PC-3 (cell line): ENCODE measurements at regions not wholly inside any gene's neighbourhood (a gene's known extent, or its start where the extent isn't known, plus 50 kb on each side); places are given as distances from the start of the nearest gene placed in this dataset.

ENCODE experiments used
- ATAC-seq: fragments of 200-7000 bp; cut with Tn5 transposase; 2 replicates; pipeline ENCODE4 v1.9.1; 2020; ENCODE audit warnings: mild to moderate bottlenecking, moderate library complexity
- BruUV-seq: library from RNA; stranded (reverse); fragments of 400-500 nt; replicated peaks from 2 replicates; lab custom pipeline; 2021; lab: Mats Ljungman, UMichigan
- CTCF ChIA-PET: fragments of 300-600 bp; sonication (Branson Sonifier 250); formaldehyde crosslinking; loops from one replicate; lab custom pipeline; 2022; ENCODE audit warnings: antibody characterized with exemption; lab: Charles Lee
- POLR2A ChIA-PET: fragments of 300-600 bp; sonication (Branson Sonifier 250); formaldehyde crosslinking; loops from one replicate; lab custom pipeline; 2022; ENCODE audit warnings: antibody characterized with exemption; ENCODE audit not compliant: unreplicated experiment; lab: Charles Lee
- DNase-seq: peaks from one replicate; pipeline ENCODE4 v3.0.0-alpha.2; 2015
- H2AFZ ChIP-seq: fragments of 300-600 bp; sonication (generic); 2 replicates; pipeline ENCODE4 v1.6.0; 2016; ENCODE audit warnings: antibody characterized with exemption, low read length
- H3F3A ChIP-seq: fragments of 300-600 bp; sonication (generic); one replicate; pipeline ENCODE4 v1.6.0; 2017; ENCODE audit warnings: antibody characterized with exemption, low read length, control low read depth, mild to moderate bottlenecking; ENCODE audit not compliant: unreplicated experiment
- H3K27ac ChIP-seq: fragments of 300-600 bp; sonication (generic); 2 replicates; pipeline ENCODE4 v1.5.1; 2016; ENCODE audit warnings: mild to moderate bottlenecking, low read length
- H3K27me3 ChIP-seq: fragments of 300-600 bp; sonication (generic); 2 replicates; pipeline ENCODE4 v1.6.1; 2016; ENCODE audit warnings: low read length, mixed read lengths
- H3K36me3 ChIP-seq: fragments of 300-600 bp; sonication (generic); 2 replicates; pipeline ENCODE4 v1.6.1; 2016; ENCODE audit warnings: low read depth, mixed run types, low read length, mixed read lengths
- H3K4me1 ChIP-seq: fragments of 300-600 bp; sonication (generic); 2 replicates; pipeline ENCODE4 v1.5.1; 2016; ENCODE audit warnings: low read length; ENCODE audit not compliant: insufficient read depth
- H3K4me2 ChIP-seq: fragments of 300-600 bp; sonication (generic); 2 replicates; pipeline ENCODE4 v1.6.0; 2016; ENCODE audit warnings: low read length
- H3K4me3 ChIP-seq: fragments of 300-600 bp; sonication (generic); 2 replicates; pipeline ENCODE4 v1.5.1; 2016; ENCODE audit warnings: mild to moderate bottlenecking, low read length, mixed read lengths
- H3K79me2 ChIP-seq: fragments of 300-600 bp; sonication (generic); 2 replicates; pipeline ENCODE4 v1.6.1; 2017; ENCODE audit warnings: low read length, mixed read lengths
- H3K9ac ChIP-seq: fragments of 300-600 bp; sonication (generic); 2 replicates; pipeline ENCODE4 v1.6.0; 2016; ENCODE audit warnings: mild to moderate bottlenecking, low read length
- H3K9me2 ChIP-seq: fragments of 300-600 bp; sonication (generic); replicated peaks from 2 replicates; pipeline ENCODE4 v1.6.1; 2016; ENCODE audit warnings: mixed run types, low read length, mixed read lengths
- H3K9me3 ChIP-seq: fragments of 300-600 bp; sonication (generic); 2 replicates; pipeline ENCODE4 v1.6.1; 2016; ENCODE audit warnings: low read length, mixed read lengths
- H4K20me1 ChIP-seq: fragments of 300-600 bp; sonication (generic); 2 replicates; pipeline ENCODE4 v1.6.1; 2016; ENCODE audit warnings: low read length, mixed read lengths
- CTCF ChIP-seq: fragments of 300-600 bp; sonication (generic); conservative IDR thresholded peaks from 2 replicates; pipeline ENCODE4 v1.5.1; 2017; ENCODE audit warnings: antibody characterized with exemption, low read depth, mild to moderate bottlenecking, low read length
- EZH2 ChIP-seq: fragments of 300-600 bp; sonication (generic); IDR thresholded peaks from one replicate; pipeline ENCODE4 v1.6.1; 2017; ENCODE audit warnings: antibody characterized with exemption, mild to moderate bottlenecking, low read length; ENCODE audit not compliant: unreplicated experiment
- EZH2phosphoT487 ChIP-seq: fragments of 300-600 bp; sonication (generic); IDR thresholded peaks from 2 replicates; pipeline ENCODE4 v1.6.1; 2018; ENCODE audit warnings: mild to moderate bottlenecking, antibody characterized with exemption, low read length, borderline replicate concordance
- intact Hi-C: fragments of 100-400 bp; cut with micrococcal nuclease; formaldehyde crosslinking; loops from 2 replicates; pipeline ENCODE4 v1.9.0; 2023

- ATAC-seq, result no peak
- Histone ChIP-seq H3K9me3 (0 out of 2 replicates have a peak, but pooled peaks cover 6% of the 10 kb centered on the region), H3K9ac (no peak overlapping the region), H3K27me3 (no peaks in the 10 kb centered on the region), H3F3A (no peaks in the 10 kb centered on the region), H3K9me2 (no peaks in the 10 kb centered on the region), H3K36me3 (no peaks in the 10 kb centered on the region), H2AFZ (no peak overlapping the region), H3K4me3 (no peak overlapping the region), H3K4me1 (peaks cover 17% of the 10 kb centered on the region), H4K20me1 (no peaks in the 10 kb centered on the region), H3K4me2 (no peak overlapping the region), H3K27ac (no peak overlapping the region), H3K79me2 (no peaks in the 10 kb centered on the region)
- no TSS peak for BruUV-seq
- CTCF ChIA-PET, result no interaction called here
- POLR2A ChIA-PET, result no interaction called here
- DNase-seq, result no peak
- TF ChIP-seq CTCF (no peak), EZH2phosphoT487 (no peak)
- intact Hi-C loops, result loop anchor here (10.0 kb wide), 1 partner anchor 568 kb away; the partner anchor contains the start of gene ETV1
Measured at GRCh38 chr7:13416544-13416943, 572.9 kb downstream of the ETV1 start.

- TF ChIP-seq EZH2phosphoT487, result no peak
- TF ChIP-seq CTCF, result no peak
- TF ChIP-seq EZH2, result no peak
- ChIA-PET CTCF (no interaction called here), POLR2A (no interaction called here)
- Histone ChIP-seq H3K27me3 (no peaks in the 10 kb centered on the region), H3K9me3 (0 out of 2 replicates have a peak, but pooled peaks cover 6% of the 10 kb centered on the region), H3K36me3 (no peaks in the 10 kb centered on the region), H3F3A (no peaks in the 10 kb centered on the region), H2AFZ (no peak overlapping the region), H3K79me2 (no peaks in the 10 kb centered on the region), H3K4me2 (no peak overlapping the region), H3K27ac (no peak overlapping the region), H3K9ac (no peak overlapping the region), H4K20me1 (no peaks in the 10 kb centered on the region), H3K4me1 (no peaks in the 10 kb centered on the region), H3K4me3 (no peak overlapping the region), H3K9me2 (no peaks in the 10 kb centered on the region)
- DNase-seq (no peak), ATAC-seq (no peak)
- no TSS peak for BruUV-seq
- intact Hi-C loops, result no loop called here
Measured at GRCh38 chr7:13420726-13421125, 568.7 kb downstream of the ETV1 start.

- ATAC-seq (no peak), DNase-seq (no peak)
- CTCF ChIA-PET, result no interaction called here
- no TSS peak for BruUV-seq
- TF ChIP-seq EZH2phosphoT487, result no peak
- TF ChIP-seq CTCF, result no peak
- TF ChIP-seq EZH2, result no peak
- Histone ChIP-seq H3K9ac (no peak overlapping the region), H3K4me1 (no peaks in the 10 kb centered on the region), H3K36me3 (no peaks in the 10 kb centered on the region), H3F3A (no peaks in the 10 kb centered on the region), H3K9me3 (0 out of 2 replicates have a peak, but pooled peaks cover 6% of the 10 kb centered on the region), H3K27ac (no peak overlapping the region), H3K4me3 (no peak overlapping the region), H4K20me1 (no peaks in the 10 kb centered on the region), H2AFZ (no peak overlapping the region), H3K79me2 (no peaks in the 10 kb centered on the region), H3K27me3 (no peaks in the 10 kb centered on the region), H3K9me2 (no peaks in the 10 kb centered on the region), H3K4me2 (no peak overlapping the region)
- POLR2A ChIA-PET, result no interaction called here
- intact Hi-C loops, result no loop called here
Measured at GRCh38 chr7:13421776-13422175, 567.7 kb downstream of the ETV1 start.
